Naive B cell (primary cell): ENCODE measurements at regions not wholly inside any gene's neighbourhood (a gene's known extent, or its start where the extent isn't known, plus 50 kb on each side); places are given as distances from the start of the nearest gene placed in this dataset.
"Not testable (repeated sequence)": the region's sequence is repeated elsewhere in the genome, so short reads cannot be mapped to it uniquely, and the experiment has no call there.

ENCODE experiments used
- ATAC-seq, 2 donors: fragments of 150-1000 bp; cut with Tn5 transposase; 2 replicates each; pipeline ENCODE4 v1.10.0; 2021; ENCODE audit warnings: low read depth in 2 of 2, mild to moderate bottlenecking in 2 of 2, moderate library complexity in 2 of 2
- DNase-seq: peaks from one replicate; pipeline ENCODE4 v3.0.0; 2022
- H3K27ac Mint-ChIP-seq, 6 donors: one replicate each; pipeline ENCODE4 v1.8.0; 2020 to 2022; ENCODE audit warnings: mild to moderate bottlenecking in 6 of 6, mixed read lengths in 6 of 6, moderate library complexity in 5 of 6, inconsistent platforms in 2 of 6
- H3K27me3 Mint-ChIP-seq, 3 donors: one replicate each; pipeline ENCODE4 v1.8.0; 2021 to 2022; ENCODE audit warnings: mixed read lengths in 3 of 3, mild to moderate bottlenecking in 1 of 3
- H3K36me3 Mint-ChIP-seq, 2 donors: one replicate each; pipeline ENCODE4 v1.8.0; 2020 to 2022; ENCODE audit warnings: mixed read lengths in 2 of 2, inconsistent platforms in 1 of 2, mild to moderate bottlenecking in 1 of 2
- H3K4me1 Mint-ChIP-seq, 3 donors: one replicate each; pipeline ENCODE4 v1.8.0; 2020 to 2022; ENCODE audit warnings: mixed read lengths in 3 of 3, inconsistent platforms in 1 of 3, mild to moderate bottlenecking in 1 of 3, moderate library complexity in 1 of 3
- H3K4me3 Mint-ChIP-seq, 8 donors: one replicate each; pipeline ENCODE4 v1.8.0; 2020 to 2022; ENCODE audit warnings: mild to moderate bottlenecking in 8 of 8, mixed read lengths in 8 of 8, moderate library complexity in 8 of 8, inconsistent platforms in 2 of 8
- H3K9me3 Mint-ChIP-seq, 7 donors: one replicate each; pipeline ENCODE4 v1.8.0; 2020 to 2022; ENCODE audit warnings: mixed read lengths in 7 of 7, mild to moderate bottlenecking in 5 of 7, inconsistent platforms in 2 of 7, moderate library complexity in 1 of 7

DNA sequence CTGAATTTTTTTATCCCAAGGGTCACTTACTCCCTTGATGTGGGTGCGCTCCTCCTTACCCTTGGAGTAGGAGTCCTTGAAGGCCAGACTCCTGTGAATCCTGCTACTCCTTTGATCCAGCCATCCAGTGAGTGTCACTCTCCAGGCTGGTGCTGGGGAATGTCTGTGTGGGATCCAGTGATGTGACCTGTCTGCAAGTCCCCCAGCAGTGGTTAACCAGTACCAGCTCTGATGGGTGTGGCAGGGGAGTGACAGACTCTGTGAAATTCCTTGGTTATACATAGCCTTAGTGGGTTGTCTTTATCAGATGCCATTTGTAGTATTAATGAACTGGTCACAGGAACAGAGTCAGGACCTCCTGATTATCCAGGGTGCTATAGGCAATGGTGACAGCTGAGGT is 409.5 kb upstream of the LMO3 start:
- no peaks in the 10 kb centered on the region for H3K27me3 Mint-ChIP-seq
- no peak for ATAC-seq
- H3K4me3 Mint-ChIP-seq: no peak overlapping the region
- peaks cover 0 to 15% (median 7%) of the 10 kb centered on the region in 7 donors for H3K9me3 Mint-ChIP-seq
- DNase-seq: no peak
- peak overlapping the region in 1 of 6 donors; percentile 28 for H3K27ac Mint-ChIP-seq
- no peaks in the 10 kb centered on the region for H3K36me3 Mint-ChIP-seq
- no peaks in the 10 kb centered on the region for H3K4me1 Mint-ChIP-seq

DNA sequence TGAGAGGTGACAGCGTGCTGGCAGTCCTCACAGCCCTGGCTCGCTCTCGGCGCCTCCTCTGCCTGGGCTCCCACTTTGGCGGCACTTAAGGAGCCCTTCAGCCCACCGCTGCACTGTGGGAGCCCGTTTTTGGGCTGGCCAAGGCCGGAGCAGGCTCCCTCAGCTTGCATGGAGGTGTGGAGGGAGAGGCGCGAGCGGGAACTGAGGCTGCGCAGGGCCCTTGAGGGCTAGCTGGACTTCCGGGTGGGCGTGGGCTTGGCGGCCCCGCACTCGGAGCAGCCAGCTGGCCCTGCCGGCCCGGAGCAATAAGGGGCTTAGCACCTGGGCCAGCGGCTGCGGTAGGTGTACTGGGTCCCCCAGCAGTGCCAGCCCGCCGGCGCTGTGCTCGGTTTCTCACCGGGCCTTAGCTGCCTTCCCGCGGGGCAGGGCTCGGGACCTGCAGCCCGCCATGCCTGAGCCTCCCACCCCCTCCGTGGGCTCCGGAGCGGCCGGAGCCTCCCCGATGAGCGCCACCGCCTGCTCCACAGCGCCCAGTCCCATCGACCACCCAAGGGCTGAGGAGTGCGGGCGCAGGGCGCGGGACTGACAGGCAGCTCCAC is 401.6 kb upstream of the LMO3 start:
- H3K4me3 Mint-ChIP-seq, H3K27ac Mint-ChIP-seq: not testable (repeated sequence)

DNA sequence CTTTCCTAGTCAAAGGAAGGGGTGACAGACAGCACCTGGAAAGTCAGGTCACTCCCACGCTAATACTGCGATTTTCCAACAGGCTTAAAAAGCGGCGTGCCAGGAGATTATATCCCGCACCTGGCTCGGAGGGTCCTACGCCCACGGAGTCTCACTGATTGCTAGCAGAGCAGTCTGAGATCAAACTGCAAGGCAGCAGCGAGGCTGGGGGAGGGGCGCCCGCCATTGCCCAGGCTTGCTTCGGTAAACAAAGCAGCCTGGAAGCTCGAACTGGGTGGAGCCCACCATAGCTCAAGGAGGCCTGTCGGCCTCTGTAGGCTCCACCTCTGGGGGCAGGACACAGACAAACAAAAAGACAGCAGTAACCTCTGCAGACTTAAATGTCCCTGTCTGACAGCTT is 392.6 kb upstream of the LMO3 start:
- not testable (repeated sequence) for H3K4me3 Mint-ChIP-seq, H3K36me3 Mint-ChIP-seq, H3K27me3 Mint-ChIP-seq, ATAC-seq, DNase-seq, H3K4me1 Mint-ChIP-seq, H3K27ac Mint-ChIP-seq
- H3K9me3 Mint-ChIP-seq: peaks cover 7 to 15% (median 12%) of the 10 kb centered on the region in 7 donors

More for the DNA sequence above, 401.6 kb upstream of the LMO3 start:
- not testable (repeated sequence) for DNase-seq, ATAC-seq, H3K36me3 Mint-ChIP-seq, H3K27me3 Mint-ChIP-seq, H3K4me1 Mint-ChIP-seq
- H3K9me3 Mint-ChIP-seq: peaks cover 0 to 10% (median 6%) of the 10 kb centered on the region in 7 donors

DNA sequence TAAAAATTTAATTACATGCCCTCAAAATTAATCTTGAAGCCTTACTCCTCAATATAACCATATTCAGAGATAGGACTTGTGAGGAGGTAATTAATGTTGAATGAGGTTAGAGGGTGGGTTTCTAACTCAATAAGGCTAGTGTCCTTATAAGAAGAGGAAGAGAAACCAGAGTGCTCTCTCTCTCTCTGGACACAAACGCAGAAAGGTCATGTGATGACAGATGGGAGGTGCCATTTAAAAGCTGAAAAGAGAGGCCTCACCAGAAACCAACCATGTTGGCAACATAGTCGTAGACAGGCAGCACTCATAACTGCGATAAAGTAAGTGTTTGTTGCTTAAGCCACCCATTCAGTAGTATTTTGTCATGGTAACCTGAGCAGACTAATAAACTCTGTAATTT is 378.5 kb upstream of the LMO3 start:
- Mint-ChIP-seq H3K4me1 (no peaks in the 10 kb centered on the region), H3K9me3 (peaks cover 5 to 21% (median 8%) of the 10 kb centered on the region in 7 donors), H3K36me3 (no peaks in the 10 kb centered on the region), H3K27ac (no peak overlapping the region), H3K27me3 (no peaks in the 10 kb centered on the region), H3K4me3 (no peak overlapping the region)
- ATAC-seq (no peak), DNase-seq (no peak)

DNA sequence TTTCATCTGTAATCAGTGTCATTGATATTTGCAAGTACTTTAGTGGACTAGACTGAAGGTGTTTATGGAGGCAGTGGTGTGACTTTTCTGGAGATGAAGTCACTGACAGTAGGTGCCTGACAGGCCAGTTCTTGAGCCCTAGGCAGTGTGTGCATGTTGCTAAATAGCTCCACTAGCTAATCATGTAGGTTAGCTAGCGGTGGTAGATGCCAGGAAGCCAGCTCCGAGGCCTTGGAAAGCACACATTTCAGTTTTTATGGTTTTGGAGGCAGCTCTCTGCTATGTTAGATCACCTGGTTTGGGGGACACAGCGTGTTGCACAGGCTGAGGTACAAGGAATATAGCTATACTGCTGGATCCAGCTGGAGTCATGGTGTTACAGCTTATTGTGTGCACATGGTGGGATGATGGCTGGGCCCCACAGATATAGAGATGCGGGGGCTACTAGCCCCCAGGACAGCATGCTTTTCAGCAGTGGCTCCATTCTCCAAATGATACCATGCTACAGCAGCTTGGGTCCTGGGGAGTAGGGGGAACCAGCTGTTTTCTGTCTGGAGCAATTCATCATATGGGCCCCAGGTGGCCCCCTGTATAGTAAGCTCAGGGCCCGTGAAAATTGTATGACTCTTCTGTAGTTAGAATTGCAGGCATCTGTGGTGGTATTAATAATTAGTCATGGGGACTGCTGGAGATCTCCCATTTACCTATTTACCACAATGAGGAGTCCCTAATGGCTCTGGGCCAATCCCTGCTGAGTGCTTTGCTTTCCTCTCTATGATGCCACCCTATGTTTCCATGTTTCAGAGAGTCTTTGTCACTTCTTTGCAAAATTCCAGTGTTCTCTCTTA is 367.2 kb upstream of the LMO3 start:
- no peaks in the 10 kb centered on the region for H3K4me1 Mint-ChIP-seq
- no peak overlapping the region for H3K4me3 Mint-ChIP-seq
- no peak for ATAC-seq
- H3K9me3 Mint-ChIP-seq: peaks cover 0 to 11% (median 9%) of the 10 kb centered on the region in 7 donors
- no peaks in the 10 kb centered on the region for H3K36me3 Mint-ChIP-seq
- no peaks in the 10 kb centered on the region for H3K27me3 Mint-ChIP-seq
- no peak for DNase-seq
- no peak overlapping the region for H3K27ac Mint-ChIP-seq

DNA sequence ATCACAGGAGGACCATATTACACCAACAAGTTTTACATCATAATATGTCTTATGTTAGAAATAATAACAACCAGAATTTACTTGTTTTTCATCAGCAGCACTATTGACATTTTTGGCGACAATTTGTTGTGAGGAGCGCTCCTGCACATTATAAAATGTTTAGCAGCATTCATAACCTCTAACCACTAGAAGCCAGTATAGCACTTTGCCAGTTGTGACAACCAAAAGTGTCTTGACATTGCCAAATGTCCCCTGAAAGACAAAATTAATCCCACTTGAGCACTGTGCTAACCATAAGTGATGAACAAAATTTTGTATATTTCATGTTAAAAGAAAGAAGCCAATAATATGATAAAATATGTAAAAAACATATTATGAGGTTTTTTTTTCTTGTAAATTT is 356.9 kb upstream of the LMO3 start:
- Mint-ChIP-seq H3K4me3 (no peak overlapping the region), H3K27me3 (no peaks in the 10 kb centered on the region), H3K27ac (no peak overlapping the region), H3K4me1 (no peaks in the 10 kb centered on the region), H3K9me3 (peaks cover 0 to 4% (median under 1%) of the 10 kb centered on the region in 7 donors), H3K36me3 (no peaks in the 10 kb centered on the region)
- no peak for DNase-seq
- ATAC-seq: no peak

DNA sequence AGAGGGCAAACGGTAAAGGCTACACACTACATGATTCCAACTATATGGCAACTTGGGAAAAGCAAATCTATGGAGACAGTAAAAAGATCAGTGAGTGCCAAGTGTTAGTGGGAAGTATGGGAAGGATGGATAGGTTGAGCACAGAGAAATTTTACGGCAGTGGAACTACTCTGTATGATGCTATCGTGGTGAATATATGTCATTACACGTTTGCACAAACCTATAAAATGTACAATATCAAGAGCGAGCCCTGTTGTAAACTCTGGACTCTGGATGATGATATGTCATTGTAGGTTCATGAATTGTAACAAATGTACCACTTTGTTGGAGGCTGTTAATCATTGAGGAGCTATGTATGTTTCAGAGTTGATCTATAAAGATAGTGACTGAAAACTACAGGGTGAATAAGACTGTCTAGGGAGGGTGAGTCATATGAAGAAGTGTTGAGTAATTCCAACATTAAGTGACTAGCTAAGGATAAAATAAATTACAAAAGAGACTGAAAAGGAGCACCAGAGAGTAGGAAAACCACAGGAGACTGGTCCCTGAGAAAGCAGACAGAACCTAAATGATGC is 349.2 kb upstream of the LMO3 start:
- no peaks in the 10 kb centered on the region for H3K27me3 Mint-ChIP-seq
- no peak overlapping the region for H3K27ac Mint-ChIP-seq
- DNase-seq (no peak), ATAC-seq (no peak)
- no peaks in the 10 kb centered on the region for H3K36me3 Mint-ChIP-seq
- H3K4me1 Mint-ChIP-seq: no peaks in the 10 kb centered on the region
- peaks cover 0 to 16% (median 4%) of the 10 kb centered on the region in 7 donors for H3K9me3 Mint-ChIP-seq
- H3K4me3 Mint-ChIP-seq: no peak overlapping the region

DNA sequence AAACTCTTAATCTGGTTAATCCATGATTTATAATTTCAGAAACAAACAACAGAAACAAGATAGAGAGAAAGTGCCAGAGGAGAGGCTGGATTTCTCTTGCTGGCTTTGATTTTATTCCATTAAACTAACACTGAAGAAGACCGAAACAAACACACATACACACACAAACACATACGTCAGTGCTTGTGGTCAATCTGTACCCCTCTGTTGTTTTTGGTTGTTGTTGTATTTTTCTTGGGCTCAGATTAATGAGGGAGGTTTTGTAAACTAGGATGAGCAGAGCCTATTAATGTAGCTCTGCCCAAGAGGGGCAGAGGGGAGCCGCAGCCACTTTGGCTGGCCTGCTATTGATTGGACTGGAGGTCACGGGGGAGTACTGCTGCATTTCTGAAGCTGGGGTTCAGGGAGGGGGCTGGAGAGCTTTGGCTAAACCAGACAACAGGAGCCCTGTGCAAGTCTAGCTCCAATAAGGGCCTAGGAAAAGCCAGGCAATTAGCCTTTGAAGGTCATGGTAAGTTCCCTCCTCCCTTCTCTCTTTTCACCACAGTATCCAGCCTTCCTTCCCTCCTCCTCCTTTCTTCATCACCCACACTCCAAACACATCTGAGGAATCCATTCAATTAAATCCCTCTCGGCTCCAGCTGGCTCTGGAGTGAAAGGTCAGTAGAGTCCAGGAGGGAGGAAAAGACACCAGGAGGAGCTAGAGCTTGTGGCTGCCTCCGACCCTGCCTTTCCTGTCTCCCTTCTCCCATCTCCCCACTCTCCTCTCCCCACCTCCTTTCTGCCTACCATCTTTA is 344.1 kb upstream of the LMO3 start:
- H3K4me3 Mint-ChIP-seq: no peak overlapping the region
- no peak for ATAC-seq

DNA sequence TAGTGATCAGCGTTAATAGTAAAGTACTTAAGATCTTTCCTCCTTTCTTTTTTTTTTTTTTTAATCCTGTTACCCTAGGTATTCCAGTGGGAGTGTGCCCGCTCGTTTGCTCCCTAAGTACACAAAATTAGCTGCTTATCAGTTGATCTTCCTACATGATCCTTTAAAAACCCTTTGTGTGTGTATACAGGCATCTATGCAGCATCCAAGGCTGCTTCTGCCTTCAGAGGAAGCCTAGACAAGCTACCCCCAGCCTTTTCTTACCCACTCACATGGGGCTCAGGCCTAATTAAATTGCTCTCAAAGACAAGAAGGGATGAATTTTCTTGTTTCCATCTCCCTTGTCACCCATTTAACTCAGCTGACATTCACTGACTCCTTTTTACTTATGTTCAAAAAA is 343.4 kb upstream of the LMO3 start:
- ATAC-seq: no peak
- peaks cover 0 to 10% (median 2%) of the 10 kb centered on the region in 7 donors for H3K9me3 Mint-ChIP-seq
- H3K27me3 Mint-ChIP-seq: no peaks in the 10 kb centered on the region
- no peaks in the 10 kb centered on the region for H3K4me1 Mint-ChIP-seq
- no peaks in the 10 kb centered on the region for H3K36me3 Mint-ChIP-seq
- no peak overlapping the region for H3K27ac Mint-ChIP-seq
- no peak overlapping the region for H3K4me3 Mint-ChIP-seq
- DNase-seq: no peak

More for the DNA sequence above, 344.1 kb upstream of the LMO3 start:
- Mint-ChIP-seq H3K27me3 (no peaks in the 10 kb centered on the region), H3K27ac (no peak overlapping the region), H3K36me3 (no peaks in the 10 kb centered on the region), H3K4me1 (no peaks in the 10 kb centered on the region), H3K9me3 (peaks cover 0 to 10% (median 2%) of the 10 kb centered on the region in 7 donors)
- DNase-seq: no peak

DNA sequence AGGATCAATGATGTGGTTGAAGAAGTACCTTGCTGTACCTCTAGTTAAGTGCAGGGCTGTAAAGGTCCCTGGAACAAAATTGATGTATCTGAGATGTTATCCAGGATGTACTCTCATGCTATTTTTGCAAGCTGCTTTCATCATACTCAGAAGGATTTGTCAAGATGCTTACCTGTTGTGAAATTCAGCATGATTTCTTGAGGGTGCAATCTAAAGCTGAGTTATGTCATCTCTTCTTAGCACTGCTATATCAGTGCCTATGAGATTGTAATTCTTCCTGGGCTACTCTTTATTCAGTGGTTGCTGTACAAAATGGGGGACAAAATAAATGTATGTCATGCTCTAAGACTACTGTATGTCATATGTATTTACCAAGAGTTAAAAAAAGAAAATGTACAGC is 340.7 kb upstream of the LMO3 start:
- no peak overlapping the region for H3K27ac Mint-ChIP-seq
- ATAC-seq: no peak
- no peaks in the 10 kb centered on the region for H3K4me1 Mint-ChIP-seq
- DNase-seq: no peak
- H3K36me3 Mint-ChIP-seq: no peaks in the 10 kb centered on the region
- peaks cover 0 to 4% (median 0%) of the 10 kb centered on the region in 7 donors for H3K9me3 Mint-ChIP-seq
- no peak overlapping the region for H3K4me3 Mint-ChIP-seq
- no peaks in the 10 kb centered on the region for H3K27me3 Mint-ChIP-seq

DNA sequence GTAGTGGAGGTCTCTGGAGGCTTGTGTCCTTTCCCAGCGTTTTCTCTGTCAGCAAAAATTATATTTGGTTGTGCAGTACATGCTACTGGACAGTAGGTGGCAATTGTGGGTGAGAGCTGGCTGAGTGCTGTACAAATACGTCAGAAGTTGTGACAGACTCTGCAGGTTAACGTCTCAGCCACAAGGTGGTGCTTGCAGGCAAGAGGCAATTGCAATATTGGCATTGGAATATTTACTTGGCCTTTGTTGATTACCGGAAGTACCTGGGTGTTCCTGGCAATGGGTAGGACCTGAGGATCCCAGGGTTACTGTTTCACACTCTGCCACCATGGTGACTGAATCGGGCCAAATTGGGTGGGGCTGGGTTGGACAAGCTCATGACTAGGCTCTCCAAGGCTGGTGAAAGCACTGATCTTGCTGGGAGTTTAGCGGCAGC is 333.9 kb upstream of the LMO3 start:
- Mint-ChIP-seq H3K4me1 (no peaks in the 10 kb centered on the region), H3K36me3 (no peaks in the 10 kb centered on the region), H3K27ac (no peak overlapping the region), H3K4me3 (no peak overlapping the region), H3K27me3 (no peaks in the 10 kb centered on the region), H3K9me3 (peaks cover 5 to 33% (median 11%) of the 10 kb centered on the region in 7 donors)
- no peak for DNase-seq
- ATAC-seq: no peak

DNA sequence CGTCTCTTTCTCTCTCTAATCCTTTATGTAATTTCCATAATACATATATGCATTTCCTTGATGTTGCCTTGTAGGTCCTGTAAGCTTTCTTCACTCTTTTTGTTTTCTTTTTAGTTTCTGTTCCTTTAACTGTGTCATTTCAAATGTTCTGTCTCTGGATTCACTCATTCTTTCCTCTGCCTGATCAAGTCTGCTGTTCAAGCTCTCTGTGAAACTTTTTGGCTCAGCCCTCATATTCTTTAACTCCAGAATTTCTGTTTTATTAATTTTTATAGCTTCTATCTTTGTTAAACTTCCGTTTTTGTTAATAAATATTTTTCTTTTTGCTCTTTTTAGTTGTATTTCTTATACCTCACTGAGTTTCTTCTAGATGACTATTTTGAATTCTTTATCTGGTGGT is 321.3 kb upstream of the LMO3 start:
- no peak for ATAC-seq
- DNase-seq: no peak
- H3K4me3 Mint-ChIP-seq: no peak overlapping the region
- no peaks in the 10 kb centered on the region for H3K36me3 Mint-ChIP-seq
- H3K27ac Mint-ChIP-seq: no peak overlapping the region
- no peaks in the 10 kb centered on the region for H3K4me1 Mint-ChIP-seq
- no peaks in the 10 kb centered on the region for H3K27me3 Mint-ChIP-seq
- H3K9me3 Mint-ChIP-seq: peaks cover 0 to 40% (median 6%) of the 10 kb centered on the region in 7 donors

DNA sequence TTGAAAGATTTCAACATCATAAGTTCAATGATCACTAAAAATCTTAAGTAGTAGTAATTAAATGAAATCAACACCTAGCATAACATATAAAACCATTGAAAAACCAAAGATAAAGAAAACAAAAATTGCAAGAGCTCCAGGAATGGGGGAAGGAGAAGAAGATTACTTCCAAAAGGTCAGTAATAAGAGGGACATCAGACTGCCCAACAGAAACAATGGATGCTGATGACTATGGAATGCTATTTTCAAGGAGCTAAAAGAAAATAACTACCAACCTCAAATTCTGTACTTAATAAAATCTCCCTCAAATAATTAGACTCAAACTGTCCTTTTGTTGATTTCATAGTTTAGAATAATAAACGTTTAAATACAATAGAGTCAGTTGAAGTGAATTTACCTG is 314.5 kb upstream of the LMO3 start:
- Mint-ChIP-seq H3K36me3 (no peaks in the 10 kb centered on the region), H3K4me3 (no peak overlapping the region), H3K4me1 (no peaks in the 10 kb centered on the region), H3K9me3 (peaks cover 4 to 69% (median 12%) of the 10 kb centered on the region in 7 donors), H3K27me3 (no peaks in the 10 kb centered on the region), H3K27ac (no peak overlapping the region)
- ATAC-seq (no peak), DNase-seq (no peak)
